Activated CD4-positive, alpha-beta T cell treated with anti-CD3 and anti-CD28 coated beads for 36 hours (primary cell): ENCODE measurements at regions not wholly inside any gene's neighbourhood (a gene's known extent, or its start where the extent isn't known, plus 50 kb on each side); places are given as distances from the start of the nearest gene placed in this dataset.

Experiments used
- ATAC-seq: fragments of 200-7000 bp; cut with Tn5 transposase; one replicate; pipeline ENCODE4 v1.10.0; 2021; ENCODE audit warnings: mild to moderate bottlenecking, moderate library complexity
- CTCF ChIA-PET: fragments of 350-600 bp; sonication (Branson Sonifier 250); formaldehyde crosslinking; loops from one replicate; lab custom pipeline; 2021; ENCODE audit warnings: antibody characterized with exemption; lab: Charles Lee
- POLR2A ChIA-PET: fragments of 350-600 bp; sonication (Branson Sonifier 250); formaldehyde crosslinking; loops from one replicate; lab custom pipeline; 2021; ENCODE audit warnings: antibody characterized with exemption, inconsistent platforms; lab: Charles Lee
- DNase-seq: peaks from one replicate; pipeline ENCODE4 v3.0.0-alpha.2; 2020
- H3K27ac Mint-ChIP-seq: one replicate; pipeline ENCODE4 v1.8.0; 2021; ENCODE audit warnings: mixed read lengths
- H3K27me3 Mint-ChIP-seq: one replicate; pipeline ENCODE4 v1.8.0; 2021; ENCODE audit warnings: mixed read lengths
- H3K36me3 Mint-ChIP-seq: one replicate; pipeline ENCODE4 v1.8.0; 2021; ENCODE audit warnings: low read depth, mixed read lengths
- H3K4me1 Mint-ChIP-seq: one replicate; pipeline ENCODE4 v1.8.0; 2021; ENCODE audit warnings: mixed read lengths
- H3K4me3 Mint-ChIP-seq: one replicate; pipeline ENCODE4 v1.8.0; 2021; ENCODE audit warnings: mild to moderate bottlenecking, moderate library complexity, mixed read lengths
- H3K9me3 Mint-ChIP-seq: one replicate; pipeline ENCODE4 v1.8.0; 2021; ENCODE audit warnings: low read depth, mixed read lengths
- intact Hi-C, 2 experiments: fragments of 100-400 bp; cut with DNase I in 1 of 2; cut with micrococcal nuclease in 1 of 2; formaldehyde crosslinking; loops; one replicate each; pipeline versions ENCODE4 v1.14.2 to v1.15.1; 2022 to 2024; cut with DNase I, micrococcal nuclease

- Mint-ChIP-seq H3K4me1 (no peaks in the 10 kb centered on the region), H3K9me3 (no peaks in the 10 kb centered on the region), H3K36me3 (no peaks in the 10 kb centered on the region), H3K27me3 (no peaks in the 10 kb centered on the region), H3K27ac (no peak overlapping the region), H3K4me3 (no peak overlapping the region)
- intact Hi-C loops, result no loop called here
- ATAC-seq (no peak), DNase-seq (no peak)
- ChIA-PET POLR2A (no interaction called here), CTCF (no interaction called here)
These were observed 286.5 kb downstream of the NPHP4 start for GRCh38 chr1:5705751-5706150.

DNA sequence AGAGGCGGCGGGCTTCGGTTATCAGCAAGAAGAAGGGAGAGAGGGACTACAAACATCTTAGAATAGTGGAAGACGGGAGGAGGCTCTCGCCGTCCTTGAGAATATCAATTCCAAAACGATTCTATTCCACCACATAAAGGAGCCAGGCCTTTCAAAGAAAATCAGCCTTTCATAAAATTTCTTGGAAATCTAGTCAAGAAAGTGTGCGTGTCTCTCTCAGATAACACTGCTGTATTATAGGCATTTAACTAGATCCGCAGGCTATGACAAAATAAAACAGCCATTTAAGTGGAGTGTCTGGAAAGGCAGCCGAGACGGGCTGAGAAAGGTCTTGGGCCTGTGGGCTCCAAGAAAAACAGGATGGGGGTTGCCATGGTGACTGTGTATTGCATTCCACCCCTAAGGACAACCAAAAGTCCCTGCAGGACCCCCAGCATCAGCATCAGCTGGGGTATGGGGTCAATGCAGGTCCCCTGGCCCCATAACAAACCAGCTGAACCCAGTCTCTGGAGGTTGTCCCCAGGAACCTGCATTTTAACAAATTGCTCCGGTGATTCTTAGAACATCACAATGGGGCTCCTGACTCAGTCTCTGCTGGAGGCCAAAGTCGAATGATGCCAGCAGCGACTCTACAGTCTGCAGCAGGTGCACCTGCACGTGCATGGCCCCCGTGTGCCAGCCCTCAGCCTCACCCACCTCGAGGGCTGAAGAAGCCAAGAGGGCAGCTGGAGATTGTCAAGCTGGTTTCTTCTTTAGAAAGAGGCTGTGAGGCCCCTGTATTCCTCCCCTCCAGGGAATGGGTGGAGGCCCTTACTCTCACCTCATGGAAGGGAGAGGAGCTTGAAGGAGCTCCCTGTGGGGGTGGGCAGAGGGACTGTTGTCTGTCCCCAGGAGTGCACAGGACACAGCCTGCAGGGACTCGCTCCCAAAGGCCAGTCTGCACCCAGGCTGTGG is 287.4 kb downstream of the NPHP4 start:
- ChIA-PET CTCF (no interaction called here), POLR2A (no interaction called here)
- Mint-ChIP-seq H3K4me3 (no peak overlapping the region), H3K36me3 (no peaks in the 10 kb centered on the region), H3K9me3 (no peaks in the 10 kb centered on the region), H3K4me1 (no peaks in the 10 kb centered on the region), H3K27ac (no peak overlapping the region), H3K27me3 (no peaks in the 10 kb centered on the region)
- intact Hi-C loops, result no loop called here
- no peak for DNase-seq
- ATAC-seq, result no peak

- POLR2A ChIA-PET, result no interaction called here
- DNase-seq, result no peak
These were observed 290.6 kb downstream of the NPHP4 start for GRCh38 chr1:5701642-5702041.

GRCh38 chr1:5693568-5693967 is 298.7 kb downstream of the NPHP4 start:
- intact Hi-C loops, result no loop called here

More at GRCh38 chr1:5701642-5702041, 290.6 kb downstream of the NPHP4 start:
- intact Hi-C loops, result no loop called here
- Mint-ChIP-seq H3K27me3 (peaks cover 4% of the 10 kb centered on the region), H3K4me3 (no peak overlapping the region), H3K36me3 (no peaks in the 10 kb centered on the region), H3K4me1 (no peaks in the 10 kb centered on the region), H3K27ac (no peak overlapping the region), H3K9me3 (no peaks in the 10 kb centered on the region)
- CTCF ChIA-PET, result no interaction called here
- no peak for ATAC-seq

DNA sequence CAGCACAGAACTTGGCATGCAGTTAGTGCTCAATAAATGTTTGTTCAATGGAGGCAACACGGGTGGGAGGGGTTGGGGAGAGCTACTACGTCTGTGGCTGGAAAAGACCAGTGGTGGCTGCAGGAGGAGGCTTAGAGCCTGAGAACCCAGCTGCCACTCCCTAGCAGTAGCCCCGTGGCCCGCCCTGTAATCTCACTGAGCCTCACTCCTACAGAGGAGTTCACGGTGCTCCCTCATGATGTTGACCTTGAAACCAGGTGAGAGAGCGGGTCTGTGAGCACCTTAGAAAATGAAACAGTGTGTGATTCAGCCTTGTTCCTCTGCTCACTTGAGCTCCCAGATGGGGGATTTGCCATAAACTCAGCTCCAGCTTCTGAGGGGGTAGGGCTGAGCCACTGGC is 299.6 kb downstream of the NPHP4 start:
- no peaks in the 10 kb centered on the region for H3K36me3 Mint-ChIP-seq
- H3K9me3 Mint-ChIP-seq, result no peaks in the 10 kb centered on the region
- DNase-seq (no peak), ATAC-seq (no peak)
- intact Hi-C loops, result no loop called here
- ChIA-PET CTCF (no interaction called here), POLR2A (no interaction called here)
- no peaks in the 10 kb centered on the region for H3K4me1 Mint-ChIP-seq
- H3K4me3 Mint-ChIP-seq, result no peak overlapping the region
- H3K27ac Mint-ChIP-seq, result no peak overlapping the region
- H3K27me3 Mint-ChIP-seq, result peaks cover 11% of the 10 kb centered on the region

More at GRCh38 chr1:5693568-5693967, 298.7 kb downstream of the NPHP4 start:
- H3K27me3 Mint-ChIP-seq, result peaks cover 16% of the 10 kb centered on the region
- no peaks in the 10 kb centered on the region for H3K9me3 Mint-ChIP-seq
- H3K36me3 Mint-ChIP-seq, result no peaks in the 10 kb centered on the region
- CTCF ChIA-PET, result no interaction called here
- H3K27ac Mint-ChIP-seq, result no peak overlapping the region
- ATAC-seq (no peak), DNase-seq (no peak)
- no peak overlapping the region for H3K4me3 Mint-ChIP-seq
- POLR2A ChIA-PET, result no interaction called here
- no peaks in the 10 kb centered on the region for H3K4me1 Mint-ChIP-seq

- ATAC-seq, result no peak
- intact Hi-C loops, result no loop called here
- Mint-ChIP-seq H3K27me3 (peaks cover 12% of the 10 kb centered on the region), H3K36me3 (no peaks in the 10 kb centered on the region), H3K27ac (no peak overlapping the region), H3K4me3 (no peak overlapping the region), H3K4me1 (no peaks in the 10 kb centered on the region), H3K9me3 (no peaks in the 10 kb centered on the region)
- DNase-seq, result no peak
- POLR2A ChIA-PET, result no interaction called here
- CTCF ChIA-PET, result no interaction called here
These were observed 300.3 kb downstream of the NPHP4 start for GRCh38 chr1:5691795-5692509.

DNA sequence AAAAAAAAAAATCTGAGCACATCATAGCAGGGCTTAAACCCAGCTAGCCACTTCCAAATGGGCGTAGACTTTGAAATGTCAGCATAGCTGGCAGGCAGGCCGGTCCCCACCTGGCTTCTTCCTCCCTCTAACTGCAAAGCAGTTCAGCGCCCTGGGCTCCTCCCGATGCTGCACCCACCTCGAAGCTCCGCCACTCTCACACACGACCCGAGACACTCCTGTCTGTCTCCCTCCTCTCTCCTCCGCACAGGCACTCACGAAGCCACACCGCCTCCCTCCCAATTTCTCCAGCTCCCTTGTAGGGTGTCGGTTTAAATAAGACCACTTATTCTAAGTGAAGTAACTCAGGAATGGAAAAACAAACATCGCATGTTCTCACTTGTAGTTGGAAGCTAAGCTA is 301.3 kb downstream of the NPHP4 start:
- Mint-ChIP-seq H3K27ac (no peak overlapping the region), H3K9me3 (no peaks in the 10 kb centered on the region), H3K27me3 (peaks cover 13% of the 10 kb centered on the region), H3K4me3 (no peak overlapping the region), H3K4me1 (no peaks in the 10 kb centered on the region), H3K36me3 (no peaks in the 10 kb centered on the region)
- no peak for DNase-seq
- POLR2A ChIA-PET, result no interaction called here
- intact Hi-C loops, result no loop called here
- ATAC-seq, result no peak
- CTCF ChIA-PET, result no interaction called here

- H3K27me3 Mint-ChIP-seq, result peaks cover 10% of the 10 kb centered on the region
- ChIA-PET POLR2A (no interaction called here), CTCF (interaction anchor here (0.5 kb wide), 1 partner anchor 55 kb away, joined by 3 read pairs; no protein-coding TSS in a partner anchor)
These were observed 301.9 kb downstream of the NPHP4 start for GRCh38 chr1:5690291-5690690.

DNA sequence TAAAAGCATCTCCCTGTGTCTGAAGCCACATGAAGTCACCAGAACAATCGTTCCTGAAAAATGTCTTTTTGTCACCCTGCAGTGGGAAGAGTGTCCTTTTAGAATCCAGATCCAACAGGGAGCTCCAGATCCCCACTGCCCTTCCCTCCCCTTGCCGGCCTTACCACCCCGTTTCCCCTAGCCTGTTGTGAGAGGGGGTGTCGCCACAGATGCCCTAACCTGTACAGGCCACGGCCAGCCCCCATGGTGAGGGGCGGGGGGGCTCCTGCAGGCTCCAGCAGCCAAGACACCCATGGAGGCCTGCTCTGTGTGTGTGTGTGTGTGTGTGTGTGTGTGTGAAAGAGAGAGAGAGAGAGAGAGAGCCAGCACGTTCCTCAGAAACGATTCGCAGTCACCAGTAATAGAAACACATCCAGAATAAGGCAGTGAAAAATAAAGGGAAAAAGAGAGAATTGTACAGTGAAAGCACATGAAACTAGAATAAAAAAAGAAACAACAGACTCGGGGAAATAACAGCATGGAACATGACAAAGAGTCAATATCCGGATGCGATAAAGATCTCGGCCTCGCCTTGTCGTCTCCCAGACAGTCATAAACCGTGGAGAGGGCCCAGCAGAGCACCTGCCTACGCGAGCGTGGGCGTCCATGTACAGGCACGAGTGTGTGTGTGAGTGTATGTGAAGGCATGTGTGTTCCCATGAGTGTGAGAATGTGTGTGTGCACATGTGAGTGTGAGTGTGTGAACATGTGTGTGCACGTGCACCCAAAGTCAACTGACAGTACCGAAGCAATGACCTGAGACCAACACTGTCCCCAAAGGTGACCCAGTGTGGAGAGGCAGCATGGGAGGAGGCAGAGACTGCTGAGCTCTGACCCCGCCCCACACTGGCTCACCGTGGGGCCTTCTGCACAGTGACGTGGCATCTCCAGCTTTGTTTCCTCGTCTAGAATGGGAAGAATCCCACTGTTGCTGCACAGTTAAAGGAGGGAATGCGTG is 303.8 kb downstream of the NPHP4 start:
- Mint-ChIP-seq H3K27me3 (peaks cover 11% of the 10 kb centered on the region), H3K4me3 (no peak overlapping the region), H3K4me1 (no peaks in the 10 kb centered on the region), H3K27ac (no peak overlapping the region), H3K9me3 (no peaks in the 10 kb centered on the region), H3K36me3 (no peaks in the 10 kb centered on the region)
- no peak for DNase-seq
- ChIA-PET POLR2A (no interaction called here), CTCF (no interaction called here)
- no peak for ATAC-seq
- intact Hi-C loops, result no loop called here

More at GRCh38 chr1:5690291-5690690, 301.9 kb downstream of the NPHP4 start:
- DNase-seq (no peak), ATAC-seq (no peak)
- intact Hi-C loops, result no loop called here
- Mint-ChIP-seq H3K4me1 (no peaks in the 10 kb centered on the region), H3K27ac (no peak overlapping the region), H3K36me3 (no peaks in the 10 kb centered on the region), H3K9me3 (no peaks in the 10 kb centered on the region), H3K4me3 (no peak overlapping the region)

- Mint-ChIP-seq H3K27ac (no peak overlapping the region), H3K27me3 (peaks cover 11% of the 10 kb centered on the region), H3K9me3 (no peaks in the 10 kb centered on the region), H3K4me3 (no peak overlapping the region), H3K4me1 (no peaks in the 10 kb centered on the region), H3K36me3 (no peaks in the 10 kb centered on the region)
- intact Hi-C loops, result no loop called here
- POLR2A ChIA-PET, result no interaction called here
- no peak for DNase-seq
- CTCF ChIA-PET, result no interaction called here
- ATAC-seq, result no peak
These were observed 305.1 kb downstream of the NPHP4 start for GRCh38 chr1:5686925-5687706.
